ENCODE measurements at regions not wholly inside any gene's neighbourhood (a gene's known extent, or its start where the extent isn't known, plus 50 kb on each side); places are given as distances from the start of the nearest gene placed in this dataset.
"Not testable (repeated sequence)": the region's sequence is repeated elsewhere in the genome, so short reads cannot be mapped to it uniquely, and the experiment has no call there.

DNA sequence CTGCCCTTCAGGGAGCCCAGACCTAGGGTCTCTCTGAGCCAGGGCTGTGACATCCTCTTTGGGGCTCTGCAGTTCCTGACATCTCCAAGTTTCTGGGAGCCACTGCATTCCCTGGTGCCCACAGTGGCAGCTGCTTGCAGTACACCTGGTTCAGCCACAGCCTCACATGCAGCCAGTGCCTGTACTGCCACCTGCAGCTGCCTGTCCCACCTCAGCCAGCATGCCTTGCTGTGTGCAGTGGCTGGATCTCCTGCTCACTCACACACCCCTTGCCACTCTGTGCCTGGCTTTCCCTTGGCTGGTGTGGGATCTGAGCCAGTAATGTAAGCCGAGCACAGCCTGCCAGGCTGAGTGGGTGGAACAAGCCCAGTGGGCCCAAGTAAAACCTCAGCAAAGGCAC lies 1288.7 kb downstream of the CNTNAP5 start:
- intact Hi-C loops (cut with DNase I) = no loop called here
- Histone ChIP-seq H3K9me3 (no peaks in the 10 kb centered on the region), H3K36me3 (no peaks in the 10 kb centered on the region), H3K27me3 (ENCODE audit: low read depth) (no peaks in the 10 kb centered on the region), H3K4me3 (no peak overlapping the region), H3K27ac (no peak overlapping the region), H3K4me1 (no peaks in the 10 kb centered on the region)
- TF ChIP-seq, protein P1, sequence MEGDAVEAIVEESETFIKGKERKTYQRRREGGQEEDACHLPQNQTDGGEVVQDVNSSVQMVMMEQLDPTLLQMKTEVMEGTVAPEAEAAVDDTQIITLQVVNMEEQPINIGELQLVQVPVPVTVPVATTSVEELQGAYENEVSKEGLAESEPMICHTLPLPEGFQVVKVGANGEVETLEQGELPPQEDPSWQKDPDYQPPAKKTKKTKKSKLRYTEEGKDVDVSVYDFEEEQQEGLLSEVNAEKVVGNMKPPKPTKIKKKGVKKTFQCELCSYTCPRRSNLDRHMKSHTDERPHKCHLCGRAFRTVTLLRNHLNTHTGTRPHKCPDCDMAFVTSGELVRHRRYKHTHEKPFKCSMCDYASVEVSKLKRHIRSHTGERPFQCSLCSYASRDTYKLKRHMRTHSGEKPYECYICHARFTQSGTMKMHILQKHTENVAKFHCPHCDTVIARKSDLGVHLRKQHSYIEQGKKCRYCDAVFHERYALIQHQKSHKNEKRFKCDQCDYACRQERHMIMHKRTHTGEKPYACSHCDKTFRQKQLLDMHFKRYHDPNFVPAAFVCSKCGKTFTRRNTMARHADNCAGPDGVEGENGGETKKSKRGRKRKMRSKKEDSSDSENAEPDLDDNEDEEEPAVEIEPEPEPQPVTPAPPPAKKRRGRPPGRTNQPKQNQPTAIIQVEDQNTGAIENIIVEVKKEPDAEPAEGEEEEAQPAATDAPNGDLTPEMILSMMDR (IDR thresholded peaks at IDR 0.05) = no peak
- DNase-seq = no peak
- no peak for ATAC-seq

DNA sequence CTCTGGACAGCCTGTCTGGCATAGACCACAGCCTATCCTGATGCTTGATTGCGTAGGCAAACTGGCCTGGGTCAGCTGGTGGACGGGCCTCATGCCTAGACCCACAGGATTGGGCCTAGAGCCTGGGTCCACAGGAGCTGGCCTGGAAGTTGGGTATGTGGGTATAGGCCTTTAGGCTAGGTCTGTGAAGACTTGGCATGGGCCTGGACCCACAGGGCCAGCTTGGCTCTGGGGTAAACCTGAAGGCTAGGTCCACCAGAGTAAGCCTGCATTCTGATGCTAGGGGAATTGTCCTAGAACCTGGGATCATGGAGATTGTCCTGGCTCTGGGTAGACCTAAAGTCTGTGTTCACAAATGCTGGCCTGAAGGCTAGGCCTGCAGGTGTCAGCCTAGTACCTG lies 1293.7 kb downstream of the CNTNAP5 start:
- Histone ChIP-seq H3K27ac (no peak overlapping the region), H3K4me3 (no peak overlapping the region), H3K27me3 (ENCODE audit: low read depth) (no peaks in the 10 kb centered on the region), H3K9me3 (peaks cover 4% of the 10 kb centered on the region), H3K36me3 (no peaks in the 10 kb centered on the region), H3K4me1 (no peaks in the 10 kb centered on the region)
- DNase-seq = no peak
- TF ChIP-seq, protein P1 (IDR thresholded peaks at IDR 0.05) = no peak
- ATAC-seq = peak in 1 of 2 donors; percentile 19
- intact Hi-C loops (cut with DNase I) = no loop called here

DNA sequence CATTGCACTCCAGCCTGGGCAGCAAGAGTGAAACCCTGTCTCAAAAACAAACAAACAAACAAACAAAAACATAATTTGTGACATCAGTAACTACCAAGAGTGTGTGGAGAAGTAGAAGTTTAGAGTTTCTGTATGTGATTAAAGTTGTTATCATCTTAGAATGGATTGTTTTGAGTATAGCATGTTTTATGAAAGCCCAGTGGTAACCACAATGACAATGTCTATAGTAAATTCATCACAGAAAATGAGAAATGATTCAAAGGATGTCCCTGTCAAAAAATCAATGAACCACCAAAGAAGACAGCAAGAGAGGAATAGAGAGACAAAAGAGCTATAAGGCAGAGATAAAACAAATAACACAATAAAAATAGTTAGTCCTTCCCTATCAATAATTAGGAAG lies 1299.2 kb downstream of the CNTNAP5 start:
- intact Hi-C loops (cut with DNase I) = no loop called here
- no peaks in the 10 kb centered on the region for H3K36me3 ChIP-seq
- H3K9me3 ChIP-seq = peaks cover 2% of the 10 kb centered on the region
- H3K27ac ChIP-seq = no peak overlapping the region
- TF ChIP-seq, protein P1 (IDR thresholded peaks at IDR 0.05) = no peak
- H3K4me3 ChIP-seq = no peak overlapping the region
- ATAC-seq = no peak
- no peaks in the 10 kb centered on the region for H3K4me1 ChIP-seq
- no peak for DNase-seq
- no peaks in the 10 kb centered on the region for H3K27me3 ChIP-seq (ENCODE audit: low read depth)

DNA sequence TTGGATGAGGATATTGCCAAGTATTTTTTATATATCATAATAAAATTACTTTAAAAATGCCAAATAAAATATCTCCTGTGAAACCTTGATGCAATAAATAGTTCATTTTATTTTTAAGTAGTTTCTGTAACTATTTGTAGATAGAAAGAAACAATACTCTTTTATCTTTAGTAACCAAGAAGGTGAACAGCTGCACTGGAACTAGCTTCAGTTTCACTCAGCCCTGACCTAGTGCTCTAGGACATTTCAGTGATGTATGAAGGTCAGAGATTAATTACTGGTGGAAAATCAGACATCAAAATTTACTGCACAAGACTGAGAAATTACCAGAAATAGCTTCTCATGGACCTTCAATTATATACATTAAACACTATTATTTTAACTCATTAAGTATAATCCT lies 1305.0 kb downstream of the CNTNAP5 start:
- intact Hi-C loops (cut with DNase I) = no loop called here
- H3K27me3 ChIP-seq (ENCODE audit: low read depth) = no peaks in the 10 kb centered on the region
- TF ChIP-seq, protein P1 (IDR thresholded peaks at IDR 0.05) = no peak

DNA sequence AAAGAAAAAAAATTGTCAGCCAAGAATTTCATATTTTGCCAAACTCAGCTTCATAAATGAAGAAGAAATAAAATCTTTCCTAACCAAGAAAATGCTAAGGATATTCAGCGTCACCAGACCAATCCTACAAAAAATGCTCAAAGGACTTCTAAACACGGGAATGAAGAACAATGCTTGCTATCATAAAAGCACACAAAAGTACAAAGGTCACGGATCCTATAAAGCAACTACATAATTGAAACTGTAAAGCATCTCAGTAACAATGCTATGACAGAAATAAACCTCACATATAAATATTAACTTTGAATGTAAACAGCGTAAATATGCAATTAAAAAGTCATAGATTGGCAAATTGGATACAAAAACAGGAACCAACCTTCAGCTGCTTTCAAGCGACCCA lies 1314.6 kb upstream of the GYPC start:
- Histone ChIP-seq H3K27me3 (ENCODE audit: low read depth) (no peaks in the 10 kb centered on the region), H3K27ac (no peak overlapping the region), H3K4me3 (no peak overlapping the region), H3K9me3 (no peaks in the 10 kb centered on the region), H3K4me1 (no peaks in the 10 kb centered on the region), H3K36me3 (no peaks in the 10 kb centered on the region)
- TF ChIP-seq, protein P1 (IDR thresholded peaks at IDR 0.05) = no peak
- intact Hi-C loops (cut with DNase I) = no loop called here
- DNase-seq (no peak), ATAC-seq (no peak)

More for the DNA sequence above, 1305.0 kb downstream of the CNTNAP5 start:
- Histone ChIP-seq H3K4me1 (no peaks in the 10 kb centered on the region), H3K27ac (no peak overlapping the region), H3K4me3 (no peak overlapping the region), H3K36me3 (no peaks in the 10 kb centered on the region), H3K9me3 (no peaks in the 10 kb centered on the region)
- no peak for ATAC-seq
- no peak for DNase-seq

DNA sequence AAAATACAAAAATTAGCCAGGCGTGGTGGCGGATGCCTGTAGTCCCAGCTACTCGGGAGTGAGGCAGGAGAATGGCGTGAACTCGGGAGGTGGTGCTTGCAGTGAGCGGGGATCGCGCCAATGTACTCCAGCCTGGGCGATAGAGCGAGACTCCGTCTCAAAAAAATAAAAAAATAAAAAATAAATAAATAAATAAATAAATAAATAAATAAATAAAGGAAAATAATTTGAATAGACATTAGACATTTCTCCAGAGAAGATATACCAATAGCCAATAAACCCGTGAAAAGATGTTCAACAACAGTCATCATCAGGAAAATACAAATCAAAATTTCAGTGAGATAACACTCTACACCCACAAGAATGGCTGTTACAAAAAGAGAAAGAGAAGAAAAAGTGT lies 1302.4 kb upstream of the GYPC start:
- H3K4me3 ChIP-seq, DNase-seq: not testable (repeated sequence)

More for the DNA sequence above, 1302.4 kb upstream of the GYPC start:
- intact Hi-C loops (cut with DNase I); H3K27me3 ChIP-seq (ENCODE audit: low read depth); H3K27ac ChIP-seq; H3K36me3 ChIP-seq; H3K4me1 ChIP-seq; H3K9me3 ChIP-seq; ATAC-seq: not testable (repeated sequence)
